SK-N-SH treated with all-trans-retinoic acid at 6 μM for 48 hours (cell line): ENCODE measurements at regions not wholly inside any gene's neighbourhood (a gene's known extent, or its start where the extent isn't known, plus 50 kb on each side); places are given as distances from the start of the nearest gene placed in this dataset.

ENCODE experiments used
- ATAC-seq: fragments of 200-7000 bp; cut with Tn5 transposase; 3 replicates; pipeline ENCODE4 v1.9.1; 2020; ENCODE audit warnings: mild to moderate bottlenecking, moderate library complexity
- ARNTL ChIP-seq: fragments of 450-650 bp; formaldehyde crosslinking; IDR thresholded peaks from 2 replicates; pipeline ENCODE4 v1.5.0; 2020; ENCODE audit warnings: low read depth, mild to moderate bottlenecking, moderate library complexity, borderline replicate concordance
- BACH2 ChIP-seq: fragments of 250-450 bp; sonication (Bioruptor Pico); IDR thresholded peaks from 2 replicates; pipeline ENCODE4 v1.9.0; 2021; ENCODE audit warnings: mild to moderate bottlenecking, borderline replicate concordance
- CREB5 ChIP-seq: fragments of 250-450 bp; sonication (Bioruptor Pico); IDR thresholded peaks from 2 replicates; pipeline ENCODE4 v1.5.1; 2020; ENCODE audit warnings: low read depth, mild to moderate bottlenecking, moderate library complexity
- CSDC2 ChIP-seq: fragments of 250-450 bp; sonication (Bioruptor Pico); IDR thresholded peaks from 2 replicates; pipeline ENCODE4 v1.5.0; 2020; ENCODE audit warnings: mild to moderate bottlenecking, moderate library complexity
- CSRNP3 ChIP-seq: fragments of 250-450 bp; sonication (Bioruptor Pico); IDR thresholded peaks from 2 replicates; pipeline ENCODE4 v1.5.1; 2021; ENCODE audit warnings: mild to moderate bottlenecking, moderate library complexity
- ESRRG ChIP-seq: fragments of 250-450 bp; sonication (Bioruptor Pico); IDR thresholded peaks from 2 replicates; pipeline ENCODE4 v1.6.1; 2021; ENCODE audit warnings: mild to moderate bottlenecking
- GLIS3 ChIP-seq: fragments of 250-450 bp; sonication (Bioruptor Pico); IDR thresholded peaks from 2 replicates; pipeline ENCODE4 v1.5.0; 2020; ENCODE audit warnings: mild to moderate bottlenecking, moderate library complexity
- ISL1 ChIP-seq: fragments of 250-450 bp; sonication (Bioruptor Pico); IDR thresholded peaks from 2 replicates; pipeline ENCODE4 v2.1.2; 2022; ENCODE audit warnings: mild to moderate bottlenecking, moderate library complexity
- OSR1 ChIP-seq: fragments of 250-450 bp; sonication (Bioruptor Pico); IDR thresholded peaks from 2 replicates; pipeline ENCODE4 v1.8.0; 2022; ENCODE audit warnings: moderate library complexity, mild to moderate bottlenecking, inconsistent platforms
- PATZ1 ChIP-seq: fragments of 250-450 bp; sonication (Bioruptor Pico); IDR thresholded peaks from 2 replicates; pipeline ENCODE4 v1.8.0; 2020; ENCODE audit warnings: mild to moderate bottlenecking, moderate library complexity, borderline replicate concordance
- POU6F1 ChIP-seq: fragments of 250-450 bp; sonication (Bioruptor Pico); IDR thresholded peaks from 2 replicates; pipeline ENCODE4 v1.8.0; 2021; ENCODE audit warnings: low read depth, mild to moderate bottlenecking, moderate library complexity, borderline replicate concordance
- PPARA ChIP-seq: fragments of 250-450 bp; sonication (Bioruptor Pico); IDR thresholded peaks from 2 replicates; pipeline ENCODE4 v1.5.0; 2020; ENCODE audit warnings: mild to moderate bottlenecking, borderline replicate concordance
- RARB ChIP-seq: fragments of 250-450 bp; sonication (Bioruptor Pico); IDR thresholded peaks from 2 replicates; pipeline ENCODE4 v1.8.0; 2021; ENCODE audit warnings: mild to moderate bottlenecking, moderate library complexity
- TCF4 ChIP-seq: fragments of 250-450 bp; sonication (Bioruptor Pico); IDR thresholded peaks from 2 replicates; pipeline ENCODE4 v1.8.0; 2021; ENCODE audit warnings: mild to moderate bottlenecking, moderate library complexity, borderline replicate concordance
- TOX ChIP-seq: fragments of 250-450 bp; sonication (Bioruptor Pico); IDR thresholded peaks from 2 replicates; pipeline ENCODE4 v1.8.0; 2021; ENCODE audit warnings: mild to moderate bottlenecking, moderate library complexity, borderline replicate concordance
- TSHZ2 ChIP-seq: fragments of 250-450 bp; sonication (Bioruptor Pico); IDR thresholded peaks from 2 replicates; pipeline ENCODE4 v1.5.0; 2020; ENCODE audit warnings: mild to moderate bottlenecking, moderate library complexity
- ZFP3 ChIP-seq: fragments of 250-450 bp; sonication (Bioruptor Pico); IDR thresholded peaks from 2 replicates; pipeline ENCODE4 v1.5.0; 2020; ENCODE audit warnings: mild to moderate bottlenecking, moderate library complexity
- ZFP30 ChIP-seq: fragments of 450-650 bp; formaldehyde crosslinking; IDR thresholded peaks from 2 replicates; pipeline ENCODE4 v1.5.0; 2022; ENCODE audit warnings: mild to moderate bottlenecking, moderate library complexity
- ZNF565 ChIP-seq: fragments of 450-650 bp; formaldehyde crosslinking; conservative IDR thresholded peaks from 2 replicates; pipeline ENCODE4 v1.5.0; 2020; ENCODE audit warnings: low read depth, mild to moderate bottlenecking, moderate library complexity
- ZNF70 ChIP-seq: fragments of 450-650 bp; formaldehyde crosslinking; IDR thresholded peaks from 2 replicates; pipeline ENCODE4 v1.5.0; 2020; ENCODE audit warnings: mild to moderate bottlenecking, moderate library complexity

GRCh38 chr9:108698231-108698630 lies 157.6 kb downstream of the ACTL7B start (continued):
- TF ChIP-seq ARNTL: no peak
- TF ChIP-seq, all 23 proteins: peak for 0

- TF ChIP-seq BACH2 (no peak), CREB5 (CRISPR knock-in tag) (no peak), TOX (CRISPR knock-in tag) (no peak), OSR1 (CRISPR knock-in tag) (no peak), ARNTL (no peak), ZFP3 (CRISPR knock-in tag) (no peak), CSDC2 (no peak), TCF4 (CRISPR knock-in tag) (no peak), POU6F1 (no peak), ZNF565 (CRISPR knock-in tag) (no peak), ZNF70 (CRISPR knock-in tag) (no peak), CSRNP3 (CRISPR knock-in tag) (no peak), TSHZ2 (CRISPR knock-in tag) (no peak)
Measured at GRCh38 chr9:108696156-108696555, 159.6 kb downstream of the ACTL7B start.

GRCh38 chr9:108694170-108694569 lies 161.6 kb downstream of the ACTL7B start:
- ATAC-seq: no peak
- TF ChIP-seq ZNF565 (CRISPR knock-in tag) (no peak), OSR1 (CRISPR knock-in tag) (no peak), ESRRG (CRISPR knock-in tag) (no peak), TCF4 (CRISPR knock-in tag) (no peak), ZFP30 (no peak), PPARA (CRISPR knock-in tag) (no peak), CREB5 (CRISPR knock-in tag) (no peak), ARNTL (no peak), POU6F1 (no peak), RARB (CRISPR knock-in tag) (no peak), GLIS3 (CRISPR knock-in tag) (no peak), CSDC2 (no peak), PATZ1 (CRISPR knock-in tag) (no peak), ZFP3 (CRISPR knock-in tag) (no peak), TSHZ2 (CRISPR knock-in tag) (no peak), ISL1 (CRISPR knock-in tag) (no peak)

More at GRCh38 chr9:108696156-108696555, 159.6 kb downstream of the ACTL7B start:
- ATAC-seq: no peak
